RWPE2 (cell line): ENCODE measurements at regions not wholly inside any gene's neighbourhood (a gene's known extent, or its start where the extent isn't known, plus 50 kb on each side); places are given as distances from the start of the nearest gene placed in this dataset.
"Not testable (repeated sequence)": the region's sequence is repeated elsewhere in the genome, so short reads cannot be mapped to it uniquely, and the experiment has no call there.

Experiments
- ATAC-seq: fragments of 200-7000 bp; cut with Tn5 transposase; 3 replicates; pipeline ENCODE4 v1.9.1; 2021; ENCODE audit warnings: low read depth
- DNase-seq: peaks from one replicate; pipeline ENCODE4 v3.0.0-alpha.2; 2020; ENCODE audit warnings: low spot score
- H3K27ac ChIP-seq: fragments of 450-650 bp; 2 replicates; pipeline ENCODE4 v1.5.1; 2017; ENCODE audit warnings: mild to moderate bottlenecking; ENCODE audit not compliant: poor library complexity, severe bottlenecking
- H3K27me3 ChIP-seq: fragments of 250-450 bp; sonication (Bioruptor Pico); 2 replicates; pipeline ENCODE4 v1.5.1; 2021; ENCODE audit warnings: mild to moderate bottlenecking, moderate library complexity; ENCODE audit not compliant: insufficient read depth, poor library complexity, severe bottlenecking
- H3K36me3 ChIP-seq: fragments of 250-450 bp; sonication (Bioruptor Pico); 2 replicates; pipeline ENCODE4 v1.5.1; 2020; ENCODE audit warnings: low read depth, mild to moderate bottlenecking, moderate library complexity
- H3K4me1 ChIP-seq: fragments of 250-450 bp; sonication (Bioruptor Pico); 2 replicates; pipeline ENCODE4 v1.5.1; 2021; ENCODE audit warnings: mild to moderate bottlenecking, moderate library complexity; ENCODE audit not compliant: insufficient read depth, poor library complexity, severe bottlenecking
- H3K4me3 ChIP-seq: fragments of 250-450 bp; sonication (Bioruptor Pico); 2 replicates; pipeline ENCODE4 v1.5.1; 2021; ENCODE audit warnings: mild to moderate bottlenecking, moderate library complexity; ENCODE audit not compliant: severe bottlenecking
- H3K9me3 ChIP-seq: fragments of 250-450 bp; sonication (Bioruptor Pico); 2 replicates; pipeline ENCODE4 v1.5.1; 2021; ENCODE audit warnings: mild to moderate bottlenecking, moderate library complexity; ENCODE audit not compliant: severe bottlenecking
- CTCF ChIP-seq: fragments of 450-650 bp; IDR thresholded peaks from one replicate; pipeline ENCODE4 v1.5.1; 2017; ENCODE audit warnings: mild to moderate bottlenecking, moderate library complexity; ENCODE audit not compliant: poor library complexity, severe bottlenecking

- no peaks in the 10 kb centered on the region for H3K9me3 ChIP-seq
- DNase-seq = no peak
- H3K4me1 ChIP-seq = no peaks in the 10 kb centered on the region
- no peak for ATAC-seq
- no peak overlapping the region for H3K27ac ChIP-seq
- H3K4me3 ChIP-seq = no peak overlapping the region
- no peaks in the 10 kb centered on the region for H3K36me3 ChIP-seq
- no peaks in the 10 kb centered on the region for H3K27me3 ChIP-seq
- TF ChIP-seq CTCF = no peak
Observed at GRCh38 chr18:77344786-77345500, 95.3 kb downstream of the GALR1 start.

GRCh38 chr18:77346208-77346810 lies 96.7 kb downstream of the GALR1 start:
- H3K27ac ChIP-seq = no peak overlapping the region
- no peak for TF ChIP-seq CTCF
- no peaks in the 10 kb centered on the region for H3K9me3 ChIP-seq
- H3K4me1 ChIP-seq = no peaks in the 10 kb centered on the region
- ATAC-seq (no peak), DNase-seq (no peak)
- H3K27me3 ChIP-seq = no peaks in the 10 kb centered on the region
- H3K36me3 ChIP-seq = no peaks in the 10 kb centered on the region
- no peak overlapping the region for H3K4me3 ChIP-seq

GRCh38 chr18:77353349-77353748 lies 103.7 kb downstream of the GALR1 start:
- not testable (repeated sequence) for DNase-seq, H3K4me1 ChIP-seq, H3K36me3 ChIP-seq, H3K9me3 ChIP-seq, ATAC-seq, H3K27me3 ChIP-seq, H3K4me3 ChIP-seq, H3K27ac ChIP-seq

GRCh38 chr18:77359561-77360314 lies 110.1 kb downstream of the GALR1 start:
- Histone ChIP-seq H3K4me3 (no peak overlapping the region), H3K4me1 (no peaks in the 10 kb centered on the region), H3K9me3 (no peaks in the 10 kb centered on the region), H3K27me3 (no peaks in the 10 kb centered on the region), H3K36me3 (no peaks in the 10 kb centered on the region), H3K27ac (no peak overlapping the region)
- ATAC-seq = no peak
- no peak for TF ChIP-seq CTCF
- DNase-seq = no peak

GRCh38 chr18:77360315-77361190 lies 110.9 kb downstream of the GALR1 start:
- no peak for TF ChIP-seq CTCF
- H3K4me1 ChIP-seq = no peaks in the 10 kb centered on the region
- H3K36me3 ChIP-seq = no peaks in the 10 kb centered on the region
- no peak overlapping the region for H3K27ac ChIP-seq
- H3K4me3 ChIP-seq = no peak overlapping the region
- DNase-seq (no peak), ATAC-seq (no peak)
- no peaks in the 10 kb centered on the region for H3K27me3 ChIP-seq
- no peaks in the 10 kb centered on the region for H3K9me3 ChIP-seq
